ENCODE measurements at regions not wholly inside any gene's neighbourhood (a gene's known extent, or its start where the extent isn't known, plus 50 kb on each side); places are given as distances from the start of the nearest gene placed in this dataset.

DNA sequence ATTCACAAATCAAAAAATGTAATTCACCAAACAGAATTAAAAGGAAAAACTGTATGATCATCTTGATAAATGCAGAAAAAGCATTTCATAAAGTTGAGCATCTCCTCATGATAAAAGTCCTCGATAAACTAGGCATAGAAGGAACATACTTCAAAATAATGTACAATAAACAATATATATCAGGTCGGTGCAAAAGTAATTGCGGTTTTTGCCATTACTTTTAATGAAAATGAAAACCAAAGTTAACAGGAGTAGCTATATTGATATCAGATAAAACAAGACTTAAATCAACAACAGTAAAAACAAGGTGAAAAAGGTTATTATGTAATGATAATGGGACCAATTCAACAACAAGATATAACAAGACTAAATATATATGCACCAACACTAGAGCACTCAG is 372.1 kb downstream of the RAB28 start:
- no peak for TF ChIP-seq ZNF514 (tag by site-specific recombination; IDR thresholded peaks at IDR 0.05)
- TF ChIP-seq CTCF (tag by site-specific recombination; IDR thresholded peaks at IDR 0.05), result no peak
- TF ChIP-seq, protein P1, sequence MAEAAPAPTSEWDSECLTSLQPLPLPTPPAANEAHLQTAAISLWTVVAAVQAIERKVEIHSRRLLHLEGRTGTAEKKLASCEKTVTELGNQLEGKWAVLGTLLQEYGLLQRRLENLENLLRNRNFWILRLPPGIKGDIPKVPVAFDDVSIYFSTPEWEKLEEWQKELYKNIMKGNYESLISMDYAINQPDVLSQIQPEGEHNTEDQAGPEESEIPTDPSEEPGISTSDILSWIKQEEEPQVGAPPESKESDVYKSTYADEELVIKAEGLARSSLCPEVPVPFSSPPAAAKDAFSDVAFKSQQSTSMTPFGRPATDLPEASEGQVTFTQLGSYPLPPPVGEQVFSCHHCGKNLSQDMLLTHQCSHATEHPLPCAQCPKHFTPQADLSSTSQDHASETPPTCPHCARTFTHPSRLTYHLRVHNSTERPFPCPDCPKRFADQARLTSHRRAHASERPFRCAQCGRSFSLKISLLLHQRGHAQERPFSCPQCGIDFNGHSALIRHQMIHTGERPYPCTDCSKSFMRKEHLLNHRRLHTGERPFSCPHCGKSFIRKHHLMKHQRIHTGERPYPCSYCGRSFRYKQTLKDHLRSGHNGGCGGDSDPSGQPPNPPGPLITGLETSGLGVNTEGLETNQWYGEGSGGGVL (tag by site-specific recombination; IDR thresholded peaks at IDR 0.05), result no peak
- TF ChIP-seq ZNF560 (tag by site-specific recombination; IDR thresholded peaks at IDR 0.05; ENCODE audit: borderline replicate concordance), result no peak
- no peak for TF ChIP-seq ZBTB20 (tag by site-specific recombination; IDR thresholded peaks at IDR 0.05)
- TF ChIP-seq ZBTB7A (tag by site-specific recombination; IDR thresholded peaks at IDR 0.05; ENCODE audit: low read depth), result no peak
- TF ChIP-seq ZNF133 (tag by site-specific recombination; IDR thresholded peaks at IDR 0.05), result no peak
- TF ChIP-seq ZNF184 (tag by site-specific recombination; IDR thresholded peaks at IDR 0.05), result no peak
- no peak for TF ChIP-seq ZNF335 (tag by site-specific recombination; conservative IDR thresholded peaks at IDR 0.05)
- TF ChIP-seq YY1 (tag by site-specific recombination; IDR thresholded peaks at IDR 0.05), result no peak
- TF ChIP-seq REST (tag by site-specific recombination; IDR thresholded peaks at IDR 0.05), result no peak
- TF ChIP-seq ZNF274 (IDR thresholded peaks at IDR 0.05; ENCODE audit: low read length), result no peak
- no peak for TF ChIP-seq ZNF274 (tag by site-specific recombination; IDR thresholded peaks at IDR 0.05; ENCODE audit: borderline replicate concordance)
